Mammary epithelial cell (primary cell): ENCODE measurements at regions not wholly inside any gene's neighbourhood (a gene's known extent, or its start where the extent isn't known, plus 50 kb on each side); places are given as distances from the start of the nearest gene placed in this dataset.

Source experiments
- CTCF ChIP-seq, 2 donors: IDR thresholded peaks in 1 of 2; conservative IDR thresholded peaks in 1 of 2; 2 replicates each; pipeline ENCODE4 v1.5.1; 2011 to 2012; ENCODE audit warnings: inconsistent platforms in 2 of 2, low read length in 2 of 2, mild to moderate bottlenecking in 2 of 2, control low read depth in 1 of 2, low read depth in 1 of 2; ENCODE audit not compliant: insufficient read depth in 1 of 2; ENCODE audit errors: extremely low read depth in 1 of 2
- EZH2 ChIP-seq: IDR thresholded peaks from 2 replicates; pipeline ENCODE4 v1.6.1; 2012; ENCODE audit warnings: low read length, inconsistent platforms, borderline replicate concordance

DNA sequence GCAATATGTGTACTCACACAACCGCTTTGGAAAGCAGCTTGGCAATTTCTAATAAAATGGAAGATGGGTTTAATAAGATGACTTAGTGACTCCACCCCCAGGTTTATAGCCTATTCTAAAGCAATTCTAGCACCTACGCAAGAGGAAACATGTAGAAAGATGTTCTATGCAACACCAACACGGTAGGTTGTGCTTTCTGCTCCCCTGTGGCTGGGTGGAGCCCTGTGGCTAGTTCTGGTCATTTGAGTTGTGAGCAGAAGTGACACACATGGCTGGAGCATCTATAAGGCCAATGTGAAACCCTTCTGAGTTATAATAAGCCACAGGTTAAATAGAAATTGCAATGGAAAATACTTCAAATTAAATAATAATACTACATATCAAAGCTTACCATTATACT is 310.7 kb downstream of the CD83 start:
- no peak for TF ChIP-seq EZH2
- TF ChIP-seq CTCF (conservative IDR thresholded peaks at IDR 0.05 in 1 of 2, IDR thresholded peaks at IDR 0.05 in 1 of 2; ENCODE audit: extremely low read depth in 1 of 2, insufficient read depth in 1 of 2, low read depth in 1 of 2, low read length in 2 of 2), result no peak
